SK-N-SH (cell line): ENCODE measurements at regions not wholly inside any gene's neighbourhood (a gene's known extent, or its start where the extent isn't known, plus 50 kb on each side); places are given as distances from the start of the nearest gene placed in this dataset.

Experiments used
- FOSL2 ChIP-seq: IDR thresholded peaks from 2 replicates; pipeline ENCODE4 v1.4.0; 2012; ENCODE audit warnings: low read depth, mild to moderate bottlenecking, moderate library complexity, borderline replicate concordance
- FOXM1 ChIP-seq: IDR thresholded peaks from 2 replicates; pipeline ENCODE4 v1.4.0; 2012; ENCODE audit warnings: low read depth, mild to moderate bottlenecking
- GABPA ChIP-seq: IDR thresholded peaks from 2 replicates; pipeline ENCODE4 v1.4.0; 2012; ENCODE audit warnings: low read depth, mild to moderate bottlenecking
- NFIC ChIP-seq: IDR thresholded peaks from 2 replicates; pipeline ENCODE4 v1.4.0; 2012; ENCODE audit warnings: borderline replicate concordance
- POLR2AphosphoS5 ChIP-seq: IDR thresholded peaks from 2 replicates; pipeline ENCODE4 v1.6.1; 2012; ENCODE audit warnings: low read depth, low read length
- RCOR1 ChIP-seq: fragments of 150-350 bp; IDR thresholded peaks from 2 replicates; pipeline ENCODE4 v1.6.1; 2017; ENCODE audit warnings: antibody characterized with exemption, low read length
- RFX5 ChIP-seq: IDR thresholded peaks from 2 replicates; pipeline ENCODE4 v1.6.1; 2012; ENCODE audit warnings: mild to moderate bottlenecking, improper control_type of control experiment, low read length
- SIN3A ChIP-seq: IDR thresholded peaks from 2 replicates; pipeline ENCODE4 v1.6.1; 2012; ENCODE audit warnings: low read depth, mild to moderate bottlenecking, low read length, moderate library complexity, borderline replicate concordance
- TCF12 ChIP-seq: IDR thresholded peaks from 2 replicates; pipeline ENCODE4 v1.4.0; 2012
- YY1 ChIP-seq: IDR thresholded peaks from 2 replicates; pipeline ENCODE4 v1.4.0; 2012; ENCODE audit warnings: low read depth, mild to moderate bottlenecking
- TF ChIP-seq, protein P1 (sequence below): fragments of 200-600 bp; sonication (generic); IDR thresholded peaks from 2 replicates; pipeline ENCODE4 v1.6.1; 2017; ENCODE audit warnings: antibody characterized with exemption, mild to moderate bottlenecking, moderate library complexity
- TF ChIP-seq, protein P2 (sequence below): IDR thresholded peaks from 2 replicates; pipeline ENCODE4; 2012
- TF ChIP-seq, protein P3 (sequence below): fragments of 150-350 bp; IDR thresholded peaks from 2 replicates; pipeline ENCODE4 v1.6.1; 2017; ENCODE audit warnings: antibody characterized with exemption, low read length, low read depth, borderline replicate concordance
- TF ChIP-seq, protein P4 (sequence below): IDR thresholded peaks from 2 replicates; pipeline ENCODE4 v1.4.0; 2012; ENCODE audit warnings: low read depth, borderline replicate concordance

DNA sequence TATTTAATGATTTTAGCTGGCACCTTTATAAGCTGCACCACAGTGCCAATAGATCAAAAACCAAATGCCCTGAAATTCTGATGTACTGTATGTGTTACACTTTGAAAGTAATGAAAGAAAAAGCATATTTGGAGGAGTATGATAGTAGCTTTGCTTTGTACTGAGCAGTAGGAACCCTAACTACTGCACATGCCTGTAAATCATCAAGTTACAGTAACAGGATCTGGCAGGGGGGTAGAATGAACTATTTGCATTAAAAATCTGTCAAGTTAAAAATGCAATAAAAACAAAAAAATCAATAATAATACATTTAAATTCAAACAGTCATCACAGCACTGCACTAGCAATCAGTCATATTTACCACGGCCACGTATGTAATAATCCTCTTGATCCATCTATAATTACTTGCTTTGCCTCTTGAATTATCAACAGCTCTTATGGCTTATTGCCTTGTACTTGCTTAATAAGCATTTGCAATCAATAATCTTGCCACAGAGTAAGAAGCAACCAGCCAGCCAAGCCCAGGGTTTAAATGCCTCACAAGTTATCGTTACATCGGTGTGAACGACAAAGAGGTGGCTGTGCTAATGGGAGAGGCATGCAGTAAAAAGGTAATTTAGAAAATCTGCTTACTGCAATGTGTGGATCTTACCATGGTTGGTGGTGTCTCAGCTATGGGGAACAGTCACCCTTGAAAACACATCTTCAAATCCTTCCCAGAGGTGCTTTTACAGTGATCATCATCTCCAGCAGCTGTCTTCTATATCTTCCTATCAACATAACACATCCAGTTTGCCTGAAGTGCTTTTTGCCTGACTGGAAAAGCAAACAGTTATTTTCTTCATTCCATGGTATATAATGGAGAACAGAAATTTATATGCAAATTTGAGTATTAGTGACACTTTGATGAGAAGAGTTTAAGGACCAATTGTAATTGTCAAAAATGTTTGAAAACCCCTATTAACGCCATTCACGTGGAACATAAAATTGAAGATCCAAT lies 1812.1 kb upstream of the ADGRL3 start:
- TF ChIP-seq NFIC (no peak), FOSL2 (no peak), SIN3A (no peak), RCOR1 (no peak), RFX5 (no peak), GABPA (no peak), YY1 (no peak), TCF12 (no peak), FOXM1 (no peak), POLR2AphosphoS5 (no peak)
- TF ChIP-seq, protein P1, sequence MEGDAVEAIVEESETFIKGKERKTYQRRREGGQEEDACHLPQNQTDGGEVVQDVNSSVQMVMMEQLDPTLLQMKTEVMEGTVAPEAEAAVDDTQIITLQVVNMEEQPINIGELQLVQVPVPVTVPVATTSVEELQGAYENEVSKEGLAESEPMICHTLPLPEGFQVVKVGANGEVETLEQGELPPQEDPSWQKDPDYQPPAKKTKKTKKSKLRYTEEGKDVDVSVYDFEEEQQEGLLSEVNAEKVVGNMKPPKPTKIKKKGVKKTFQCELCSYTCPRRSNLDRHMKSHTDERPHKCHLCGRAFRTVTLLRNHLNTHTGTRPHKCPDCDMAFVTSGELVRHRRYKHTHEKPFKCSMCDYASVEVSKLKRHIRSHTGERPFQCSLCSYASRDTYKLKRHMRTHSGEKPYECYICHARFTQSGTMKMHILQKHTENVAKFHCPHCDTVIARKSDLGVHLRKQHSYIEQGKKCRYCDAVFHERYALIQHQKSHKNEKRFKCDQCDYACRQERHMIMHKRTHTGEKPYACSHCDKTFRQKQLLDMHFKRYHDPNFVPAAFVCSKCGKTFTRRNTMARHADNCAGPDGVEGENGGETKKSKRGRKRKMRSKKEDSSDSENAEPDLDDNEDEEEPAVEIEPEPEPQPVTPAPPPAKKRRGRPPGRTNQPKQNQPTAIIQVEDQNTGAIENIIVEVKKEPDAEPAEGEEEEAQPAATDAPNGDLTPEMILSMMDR: no peak
- TF ChIP-seq, protein P2, sequence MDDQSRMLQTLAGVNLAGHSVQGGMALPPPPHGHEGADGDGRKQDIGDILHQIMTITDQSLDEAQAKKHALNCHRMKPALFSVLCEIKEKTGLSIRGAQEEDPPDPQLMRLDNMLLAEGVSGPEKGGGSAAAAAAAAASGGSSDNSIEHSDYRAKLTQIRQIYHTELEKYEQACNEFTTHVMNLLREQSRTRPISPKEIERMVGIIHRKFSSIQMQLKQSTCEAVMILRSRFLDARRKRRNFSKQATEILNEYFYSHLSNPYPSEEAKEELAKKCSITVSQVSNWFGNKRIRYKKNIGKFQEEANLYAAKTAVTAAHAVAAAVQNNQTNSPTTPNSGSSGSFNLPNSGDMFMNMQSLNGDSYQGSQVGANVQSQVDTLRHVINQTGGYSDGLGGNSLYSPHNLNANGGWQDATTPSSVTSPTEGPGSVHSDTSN: no peak
- TF ChIP-seq, protein P3, sequence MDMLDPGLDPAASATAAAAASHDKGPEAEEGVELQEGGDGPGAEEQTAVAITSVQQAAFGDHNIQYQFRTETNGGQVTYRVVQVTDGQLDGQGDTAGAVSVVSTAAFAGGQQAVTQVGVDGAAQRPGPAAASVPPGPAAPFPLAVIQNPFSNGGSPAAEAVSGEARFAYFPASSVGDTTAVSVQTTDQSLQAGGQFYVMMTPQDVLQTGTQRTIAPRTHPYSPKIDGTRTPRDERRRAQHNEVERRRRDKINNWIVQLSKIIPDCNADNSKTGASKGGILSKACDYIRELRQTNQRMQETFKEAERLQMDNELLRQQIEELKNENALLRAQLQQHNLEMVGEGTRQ: no peak
- TF ChIP-seq, protein P4, sequence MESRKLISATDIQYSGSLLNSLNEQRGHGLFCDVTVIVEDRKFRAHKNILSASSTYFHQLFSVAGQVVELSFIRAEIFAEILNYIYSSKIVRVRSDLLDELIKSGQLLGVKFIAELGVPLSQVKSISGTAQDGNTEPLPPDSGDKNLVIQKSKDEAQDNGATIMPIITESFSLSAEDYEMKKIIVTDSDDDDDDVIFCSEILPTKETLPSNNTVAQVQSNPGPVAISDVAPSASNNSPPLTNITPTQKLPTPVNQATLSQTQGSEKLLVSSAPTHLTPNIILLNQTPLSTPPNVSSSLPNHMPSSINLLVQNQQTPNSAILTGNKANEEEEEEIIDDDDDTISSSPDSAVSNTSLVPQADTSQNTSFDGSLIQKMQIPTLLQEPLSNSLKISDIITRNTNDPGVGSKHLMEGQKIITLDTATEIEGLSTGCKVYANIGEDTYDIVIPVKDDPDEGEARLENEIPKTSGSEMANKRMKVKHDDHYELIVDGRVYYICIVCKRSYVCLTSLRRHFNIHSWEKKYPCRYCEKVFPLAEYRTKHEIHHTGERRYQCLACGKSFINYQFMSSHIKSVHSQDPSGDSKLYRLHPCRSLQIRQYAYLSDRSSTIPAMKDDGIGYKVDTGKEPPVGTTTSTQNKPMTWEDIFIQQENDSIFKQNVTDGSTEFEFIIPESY: no peak
